GM20000 (cell line): ENCODE measurements at regions not wholly inside any gene's neighbourhood (a gene's known extent, or its start where the extent isn't known, plus 50 kb on each side); places are given as distances from the start of the nearest gene placed in this dataset.
"Not testable (repeated sequence)": the region's sequence is repeated elsewhere in the genome, so short reads cannot be mapped to it uniquely, and the experiment has no call there.

Experiments used
- DNase-seq: peaks from one replicate; pipeline ENCODE4 v3.0.0; 2012; ENCODE audit warnings: low spot score
- CTCF ChIP-seq: IDR thresholded peaks from 2 replicates; pipeline ENCODE4 v1.5.1; 2012; ENCODE audit warnings: mild to moderate bottlenecking, control low read depth; ENCODE audit errors: extremely low read depth, missing control alignments

GRCh38 chr13:107927557-107927956 is 287.8 kb downstream of the LIG4 start:
- no peak for DNase-seq
- no peak for TF ChIP-seq CTCF

- DNase-seq = not testable (repeated sequence)
Observed at GRCh38 chr13:107926515-107926914, 288.8 kb downstream of the LIG4 start.

- not testable (repeated sequence) for DNase-seq
Observed at GRCh38 chr13:107916902-107917301, 298.4 kb downstream of the LIG4 start.

- no peak for TF ChIP-seq CTCF
- no peak for DNase-seq
Observed at GRCh38 chr13:107912745-107913144, 302.6 kb downstream of the LIG4 start.

GRCh38 chr13:107907065-107907805 is 308.1 kb downstream of the LIG4 start:
- no peak for TF ChIP-seq CTCF

GRCh38 chr13:107906131-107906530 is 309.2 kb downstream of the LIG4 start:
- DNase-seq = no peak
- no peak for TF ChIP-seq CTCF

More at GRCh38 chr13:107907065-107907805, 308.1 kb downstream of the LIG4 start:
- DNase-seq = no peak

GRCh38 chr13:107901996-107902562 is 313.3 kb downstream of the LIG4 start:
- no peak for DNase-seq
- TF ChIP-seq CTCF = no peak

GRCh38 chr13:107901230-107901629 is 314.1 kb downstream of the LIG4 start:
- no peak for TF ChIP-seq CTCF
- DNase-seq = no peak
